GM18505 (cell line): ENCODE measurements at regions not wholly inside any gene's neighbourhood (a gene's known extent, or its start where the extent isn't known, plus 50 kb on each side); places are given as distances from the start of the nearest gene placed in this dataset.

ENCODE experiments used
- ATAC-seq: cut with Tn5 transposase; IDR thresholded peaks from one replicate; pipeline ENCODE4 v1.9.1; 2021; ENCODE audit not compliant: unreplicated experiment
- POLR2A ChIP-seq: IDR thresholded peaks from 4 replicates; pipeline ENCODE4 v1.6.1; 2011; ENCODE audit warnings: borderline replicate concordance; ENCODE audit not compliant: insufficient read depth, insufficient read length; ENCODE audit errors: extremely low read depth

DNA sequence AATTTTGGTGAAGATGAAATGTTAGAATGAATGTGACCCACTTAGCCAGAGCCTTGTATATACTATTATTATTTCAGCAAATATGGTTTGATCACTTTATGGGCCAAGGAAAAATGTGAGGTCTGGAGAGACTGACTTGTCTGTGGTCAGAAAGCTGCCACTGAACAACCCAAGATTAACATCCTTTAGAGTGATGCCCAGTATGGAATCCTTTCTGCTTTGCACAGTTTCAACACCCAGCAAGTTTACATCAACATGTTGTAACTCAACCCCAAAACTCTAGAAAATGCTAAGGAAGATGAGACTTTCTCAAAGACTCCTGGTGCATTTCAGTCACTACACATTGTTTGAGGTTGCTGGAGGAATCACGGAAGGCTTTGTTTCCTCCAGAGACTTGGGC, 107.7 kb downstream of the SNX19 start:
- ATAC-seq: no peak
- no peak for TF ChIP-seq POLR2A

GRCh38 chr11:130813196-130813595, 103.1 kb downstream of the SNX19 start:
- TF ChIP-seq POLR2A: no peak

DNA sequence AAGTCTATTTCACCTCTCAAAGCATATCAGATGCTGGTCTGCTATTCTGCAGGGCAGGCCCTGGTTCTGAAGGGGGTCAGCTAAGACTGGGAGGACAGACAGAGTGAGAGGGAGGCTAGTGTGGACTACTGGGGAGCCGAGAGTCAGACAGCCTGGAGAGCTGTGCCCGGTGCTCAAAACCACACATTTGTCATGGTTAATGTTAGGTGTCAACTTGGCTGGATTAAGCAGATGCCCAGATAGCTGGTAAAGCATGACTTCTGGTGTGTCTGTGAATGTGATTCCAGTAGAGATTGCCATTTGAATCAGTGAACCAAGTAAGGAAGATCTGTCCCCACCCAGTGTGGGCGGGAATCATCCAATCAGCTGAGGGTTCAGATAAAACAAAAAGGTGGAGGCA, 102.6 kb downstream of the SNX19 start:
- TF ChIP-seq POLR2A: no peak
- ATAC-seq: no peak

More at GRCh38 chr11:130813196-130813595, 103.1 kb downstream of the SNX19 start:
- no peak for ATAC-seq

DNA sequence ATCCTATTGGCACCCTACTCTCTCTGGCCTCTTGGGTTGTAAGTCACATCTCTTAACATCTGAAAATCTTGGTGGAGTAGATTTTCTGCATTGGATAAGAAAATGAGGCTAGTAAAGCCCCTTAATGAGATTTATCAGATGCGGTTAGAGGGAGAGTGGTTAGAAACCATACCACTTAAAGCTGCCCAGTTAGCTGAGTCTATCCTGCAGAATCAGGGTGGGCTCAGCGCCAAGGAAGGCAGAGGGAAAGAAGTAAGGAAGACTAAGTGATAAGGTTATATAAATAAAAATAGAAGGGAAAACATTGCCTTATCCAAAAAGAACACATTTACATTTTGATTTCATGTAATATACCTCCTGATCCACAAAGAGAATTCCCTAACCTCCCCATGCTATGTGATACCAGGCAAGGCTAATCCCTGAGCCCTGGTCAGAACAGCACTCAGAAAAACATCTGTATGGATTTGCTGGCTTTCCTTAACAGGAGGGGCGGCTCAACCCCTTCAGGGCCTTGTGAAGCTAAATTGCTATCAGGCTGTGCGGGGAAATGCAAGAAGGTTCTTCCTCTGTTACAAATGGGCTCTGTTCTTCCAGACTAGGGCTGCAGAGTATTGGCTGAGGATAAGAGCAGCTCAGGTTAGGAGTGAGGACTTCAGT, 101.7 kb downstream of the SNX19 start:
- no peak for ATAC-seq
- TF ChIP-seq POLR2A: no peak

GRCh38 chr11:130815097-130815802, 101.0 kb downstream of the SNX19 start:
- TF ChIP-seq POLR2A: no peak
- ATAC-seq: no peak

GRCh38 chr11:130815956-130816355, 100.3 kb downstream of the SNX19 start:
- no peak for TF ChIP-seq POLR2A
- no peak for ATAC-seq

- no peak for TF ChIP-seq POLR2A
- ATAC-seq: no peak
Measured at GRCh38 chr11:130816546-130817329, 99.5 kb downstream of the SNX19 start.

GRCh38 chr11:130817330-130817944, 98.8 kb downstream of the SNX19 start:
- no peak for TF ChIP-seq POLR2A
- no peak for ATAC-seq

DNA sequence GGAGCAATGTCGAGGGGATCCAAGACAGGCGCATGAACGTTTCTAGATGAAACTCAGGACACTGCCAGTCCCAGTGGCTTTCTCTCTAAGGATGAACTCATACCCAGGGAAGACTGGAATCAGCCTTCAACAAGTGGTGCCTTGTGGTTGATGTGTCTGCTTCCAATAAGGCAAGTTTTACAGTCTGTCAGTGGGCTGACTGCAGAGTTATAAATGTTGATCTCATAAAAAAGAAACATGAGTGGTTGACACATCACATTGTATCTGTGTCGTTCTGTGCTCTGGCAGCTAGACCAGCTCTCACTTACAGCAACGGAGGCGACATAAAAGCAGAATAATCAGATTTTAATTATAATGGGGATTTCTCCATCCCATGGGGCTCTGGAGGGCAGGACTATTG, 96.7 kb downstream of the SNX19 start:
- ATAC-seq: no peak
- no peak for TF ChIP-seq POLR2A
